GM10248 (cell line): ENCODE measurements at regions not wholly inside any gene's neighbourhood (a gene's known extent, or its start where the extent isn't known, plus 50 kb on each side); places are given as distances from the start of the nearest gene placed in this dataset.

Experiments
- CTCF ChIA-PET: fragments of 300-600 bp; sonication (Branson Sonifier 250); formaldehyde crosslinking; extraction: SDS; loops from one replicate; lab custom pipeline; 2021; ENCODE audit warnings: antibody characterized with exemption; lab: Yijun Ruan, JAX
- POLR2A ChIA-PET: fragments of 350-650 bp; sonication (Branson Sonifier 250); formaldehyde crosslinking; extraction: SDS; loops from one replicate; lab custom pipeline; 2020; ENCODE audit warnings: antibody characterized with exemption; lab: Yijun Ruan, JAX
- DNase-seq: peaks from one replicate; pipeline ENCODE4 v3.0.0; 2012; ENCODE audit errors: extremely low spot score
- CTCF ChIP-seq: IDR thresholded peaks from 2 replicates; pipeline ENCODE4 v1.5.1; 2012; ENCODE audit warnings: mild to moderate bottlenecking, low read depth; ENCODE audit errors: extremely low read depth, missing control alignments, control extremely low read depth

- DNase-seq = no peak
- ChIA-PET CTCF (interaction anchor here (1.4 kb wide), 1 partner anchor 29 kb away, joined by 3 read pairs; no protein-coding TSS in a partner anchor), POLR2A (no interaction called here)
- no peak for TF ChIP-seq CTCF
Measured at GRCh38 chr16:61237884-61238485, 798.3 kb downstream of the CDH8 start.

- ChIA-PET CTCF (interaction anchor here (1.0 kb wide), 1 partner anchor 10 kb away, joined by 4 read pairs; no protein-coding TSS in a partner anchor), POLR2A (no interaction called here)
- DNase-seq = no peak
- no peak for TF ChIP-seq CTCF
Measured at GRCh38 chr16:61233713-61234112, 802.5 kb downstream of the CDH8 start.

GRCh38 chr16:61228371-61228770 is 807.9 kb downstream of the CDH8 start:
- ChIA-PET CTCF (no interaction called here), POLR2A (no interaction called here)
- no peak for DNase-seq
- no peak for TF ChIP-seq CTCF

GRCh38 chr16:61215605-61216004 is 820.6 kb downstream of the CDH8 start:
- no peak for TF ChIP-seq CTCF
- ChIA-PET CTCF (interaction anchor here (1.0 to 1.3 kb wide), 2 partner anchors 12 to 59 kb away, joined by 3 to 4 read pairs; no protein-coding TSS in a partner anchor), POLR2A (no interaction called here)
- no peak for DNase-seq

- DNase-seq = no peak
- POLR2A ChIA-PET = no interaction called here
- TF ChIP-seq CTCF = no peak
- CTCF ChIA-PET = interaction anchor here (1.0 to 1.3 kb wide), 2 partner anchors 11 to 58 kb away, joined by 3 to 4 read pairs; no protein-coding TSS in a partner anchor
Measured at GRCh38 chr16:61214780-61215179, 821.5 kb downstream of the CDH8 start.

- no peak for DNase-seq
- POLR2A ChIA-PET = no interaction called here
- no peak for TF ChIP-seq CTCF
- CTCF ChIA-PET = no interaction called here
Measured at GRCh38 chr16:61210076-61210475, 826.2 kb downstream of the CDH8 start.

- ChIA-PET CTCF (no interaction called here), POLR2A (no interaction called here)
Measured at GRCh38 chr16:61195006-61195405, 841.2 kb downstream of the CDH8 start.

More at GRCh38 chr16:61195006-61195405, 841.2 kb downstream of the CDH8 start:
- no peak for DNase-seq
- no peak for TF ChIP-seq CTCF
